Loucy (cell line): ENCODE measurements at regions not wholly inside any gene's neighbourhood (a gene's known extent, or its start where the extent isn't known, plus 50 kb on each side); places are given as distances from the start of the nearest gene placed in this dataset.
"Not testable (repeated sequence)": the region's sequence is repeated elsewhere in the genome, so short reads cannot be mapped to it uniquely, and the experiment has no call there.

Experiments used
- H2AFZ ChIP-seq: fragments of 200-600 bp; sonication (generic); 2 replicates; pipeline ENCODE4 v1.6.0; 2016; ENCODE audit warnings: antibody characterized with exemption, mild to moderate bottlenecking, low read length, moderate library complexity
- H3F3A ChIP-seq: fragments of 200-600 bp; 2 replicates; pipeline ENCODE4 v1.6.0; 2016; ENCODE audit warnings: antibody characterized with exemption, low read depth, mild to moderate bottlenecking
- H3K27me3 ChIP-seq: fragments of 200-600 bp; sonication (generic); 2 replicates; pipeline ENCODE4 v1.6.1; 2014; ENCODE audit warnings: low read length, mild to moderate bottlenecking; ENCODE audit not compliant: insufficient read depth, poor library complexity, severe bottlenecking
- H3K36me3 ChIP-seq: fragments of 200-600 bp; sonication (generic); 2 replicates; pipeline ENCODE4 v1.6.1; 2016; ENCODE audit warnings: low read length; ENCODE audit not compliant: insufficient read depth
- H3K4me1 ChIP-seq: fragments of 200-600 bp; sonication (generic); 2 replicates; pipeline ENCODE4 v1.5.1; 2014; ENCODE audit warnings: low read length, mild to moderate bottlenecking; ENCODE audit not compliant: insufficient read depth, poor library complexity, severe bottlenecking
- H3K4me2 ChIP-seq: fragments of 200-600 bp; sonication (generic); 2 replicates; pipeline ENCODE4 v1.6.0; 2014; ENCODE audit warnings: antibody characterized with exemption, low read length, low read depth, mild to moderate bottlenecking; ENCODE audit not compliant: poor library complexity, severe bottlenecking
- H3K4me3 ChIP-seq: fragments of 200-600 bp; sonication (generic); 2 replicates; pipeline ENCODE4 v1.5.1; 2014; ENCODE audit warnings: low read length, mild to moderate bottlenecking, mixed read lengths; ENCODE audit not compliant: poor library complexity, severe bottlenecking
- H3K79me2 ChIP-seq: fragments of 200-600 bp; sonication (generic); 2 replicates; pipeline ENCODE4 v1.6.1; 2014; ENCODE audit warnings: low read length; ENCODE audit not compliant: insufficient read depth
- H3K9ac ChIP-seq: fragments of 200-600 bp; sonication (generic); 2 replicates; pipeline ENCODE4 v1.6.0; 2014; ENCODE audit warnings: mild to moderate bottlenecking, low read depth, low read length, moderate library complexity; ENCODE audit not compliant: poor library complexity, severe bottlenecking
- H3K9me2 ChIP-seq: fragments of 200-600 bp; sonication (generic); replicated peaks from 2 replicates; pipeline ENCODE4 v1.6.1; 2016; ENCODE audit warnings: low read depth, low read length, mixed read lengths
- H3K9me3 ChIP-seq: fragments of 200-600 bp; sonication (generic); 2 replicates; pipeline ENCODE4 v1.6.1; 2014; ENCODE audit warnings: mild to moderate bottlenecking, antibody characterized with exemption, low read length, low read depth; ENCODE audit not compliant: insufficient read depth
- H4K20me1 ChIP-seq: fragments of 200-600 bp; sonication (generic); 2 replicates; pipeline ENCODE4 v1.6.0; 2014; ENCODE audit warnings: antibody characterized with exemption, low read length, mild to moderate bottlenecking; ENCODE audit not compliant: insufficient read depth, poor library complexity, severe bottlenecking
- EZH2phosphoT487 ChIP-seq: fragments of 200-600 bp; IDR thresholded peaks from 2 replicates; pipeline ENCODE4 v1.6.1; 2018; ENCODE audit warnings: antibody characterized with exemption, mild to moderate bottlenecking, moderate library complexity, borderline replicate concordance
- TF ChIP-seq, protein P1 (sequence below): fragments of 200-600 bp; sonication (generic); conservative IDR thresholded peaks from 2 replicates; pipeline ENCODE4 v1.5.1; 2014; ENCODE audit warnings: mild to moderate bottlenecking, antibody characterized with exemption, low read length

DNA sequence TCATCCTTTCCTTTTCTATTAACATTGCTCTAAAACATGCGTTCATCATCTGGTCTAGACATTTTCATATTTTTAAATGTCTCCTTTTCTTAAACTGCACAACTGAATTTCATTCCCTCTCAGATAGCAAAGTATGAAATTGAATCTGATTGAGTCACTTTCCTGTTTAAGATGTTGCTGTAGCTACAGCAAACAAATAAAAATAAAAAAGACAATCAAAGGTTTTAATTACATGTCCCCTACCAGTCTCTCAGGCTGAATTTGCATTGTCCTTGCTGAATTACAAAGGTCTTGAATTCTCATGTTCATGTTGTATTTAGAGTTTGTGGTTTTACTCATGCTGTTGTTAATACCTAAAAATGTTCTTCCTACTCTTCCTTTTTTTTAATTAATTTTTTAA, 537.9 kb upstream of the LRATD1 start:
- TF ChIP-seq EZH2phosphoT487, result no peak
- TF ChIP-seq, protein P1, sequence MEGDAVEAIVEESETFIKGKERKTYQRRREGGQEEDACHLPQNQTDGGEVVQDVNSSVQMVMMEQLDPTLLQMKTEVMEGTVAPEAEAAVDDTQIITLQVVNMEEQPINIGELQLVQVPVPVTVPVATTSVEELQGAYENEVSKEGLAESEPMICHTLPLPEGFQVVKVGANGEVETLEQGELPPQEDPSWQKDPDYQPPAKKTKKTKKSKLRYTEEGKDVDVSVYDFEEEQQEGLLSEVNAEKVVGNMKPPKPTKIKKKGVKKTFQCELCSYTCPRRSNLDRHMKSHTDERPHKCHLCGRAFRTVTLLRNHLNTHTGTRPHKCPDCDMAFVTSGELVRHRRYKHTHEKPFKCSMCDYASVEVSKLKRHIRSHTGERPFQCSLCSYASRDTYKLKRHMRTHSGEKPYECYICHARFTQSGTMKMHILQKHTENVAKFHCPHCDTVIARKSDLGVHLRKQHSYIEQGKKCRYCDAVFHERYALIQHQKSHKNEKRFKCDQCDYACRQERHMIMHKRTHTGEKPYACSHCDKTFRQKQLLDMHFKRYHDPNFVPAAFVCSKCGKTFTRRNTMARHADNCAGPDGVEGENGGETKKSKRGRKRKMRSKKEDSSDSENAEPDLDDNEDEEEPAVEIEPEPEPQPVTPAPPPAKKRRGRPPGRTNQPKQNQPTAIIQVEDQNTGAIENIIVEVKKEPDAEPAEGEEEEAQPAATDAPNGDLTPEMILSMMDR, result no peak
- Histone ChIP-seq H3K27me3 (no peaks in the 10 kb centered on the region), H3K4me1 (no peaks in the 10 kb centered on the region), H3K9me2 (no peaks in the 10 kb centered on the region), H2AFZ (no peak overlapping the region), H3K4me3 (no peak overlapping the region), H3K79me2 (no peaks in the 10 kb centered on the region), H4K20me1 (no peaks in the 10 kb centered on the region), H3K9me3 (no peaks in the 10 kb centered on the region), H3K36me3 (no peaks in the 10 kb centered on the region), H3K4me2 (no peak overlapping the region), H3K9ac (no peak overlapping the region), H3F3A (no peaks in the 10 kb centered on the region)

DNA sequence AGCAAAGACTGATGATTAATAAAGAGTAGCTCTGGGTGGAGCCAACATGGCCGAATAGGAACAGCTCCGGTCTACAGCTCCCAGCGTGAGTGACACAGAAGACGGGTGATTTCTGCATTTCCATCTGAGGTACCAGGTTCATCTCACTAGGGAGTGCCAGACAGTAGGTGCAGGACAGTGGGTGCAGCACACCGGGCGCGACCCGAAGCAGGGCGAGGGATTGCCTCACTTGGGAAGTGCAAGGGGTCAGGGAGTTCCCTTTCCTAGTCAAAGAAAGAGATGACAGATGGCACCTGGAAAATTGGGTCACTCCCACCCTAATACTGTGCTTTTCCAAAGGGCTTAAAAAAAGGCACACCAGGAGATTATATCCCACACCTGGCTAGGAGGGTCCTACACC, 533.4 kb upstream of the LRATD1 start:
- not testable (repeated sequence) for H3K4me1 ChIP-seq, H3K79me2 ChIP-seq, H3F3A ChIP-seq, H3K9me2 ChIP-seq, H3K27me3 ChIP-seq, H2AFZ ChIP-seq, H3K4me2 ChIP-seq, H4K20me1 ChIP-seq, H3K4me3 ChIP-seq, H3K36me3 ChIP-seq, H3K9ac ChIP-seq, H3K9me3 ChIP-seq

DNA sequence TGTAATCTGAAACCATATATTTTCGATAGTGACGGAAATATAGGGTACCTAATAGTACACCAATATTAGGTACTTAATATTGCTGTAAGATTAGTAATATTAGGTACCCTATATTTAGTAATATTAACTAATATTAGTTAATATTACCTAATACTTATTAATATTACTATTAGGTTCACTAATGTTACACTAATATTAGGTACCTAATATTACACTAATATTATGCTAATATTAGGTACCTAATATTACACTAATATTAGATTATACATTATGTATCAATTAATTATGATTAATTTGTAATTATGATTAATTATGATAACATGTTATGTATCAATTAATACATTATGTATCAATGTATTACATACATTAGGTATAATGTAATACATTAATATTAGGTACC, 518.2 kb upstream of the LRATD1 start:
- no peak overlapping the region for H3K4me2 ChIP-seq
- no peaks in the 10 kb centered on the region for H3K36me3 ChIP-seq
- H3K4me1 ChIP-seq, result no peaks in the 10 kb centered on the region
- no peak overlapping the region for H3K9ac ChIP-seq
- no peak overlapping the region for H3K4me3 ChIP-seq
- no peak for TF ChIP-seq EZH2phosphoT487
- TF ChIP-seq, protein P1, result no peak
- H3K9me2 ChIP-seq, result 0 out of 2 replicates have a peak, but pooled peaks cover 3% of the 10 kb centered on the region
- H3K79me2 ChIP-seq, result no peaks in the 10 kb centered on the region
- no peaks in the 10 kb centered on the region for H3F3A ChIP-seq
- no peaks in the 10 kb centered on the region for H3K27me3 ChIP-seq
- no peak overlapping the region for H2AFZ ChIP-seq
- no peaks in the 10 kb centered on the region for H4K20me1 ChIP-seq
- H3K9me3 ChIP-seq, result no peaks in the 10 kb centered on the region

DNA sequence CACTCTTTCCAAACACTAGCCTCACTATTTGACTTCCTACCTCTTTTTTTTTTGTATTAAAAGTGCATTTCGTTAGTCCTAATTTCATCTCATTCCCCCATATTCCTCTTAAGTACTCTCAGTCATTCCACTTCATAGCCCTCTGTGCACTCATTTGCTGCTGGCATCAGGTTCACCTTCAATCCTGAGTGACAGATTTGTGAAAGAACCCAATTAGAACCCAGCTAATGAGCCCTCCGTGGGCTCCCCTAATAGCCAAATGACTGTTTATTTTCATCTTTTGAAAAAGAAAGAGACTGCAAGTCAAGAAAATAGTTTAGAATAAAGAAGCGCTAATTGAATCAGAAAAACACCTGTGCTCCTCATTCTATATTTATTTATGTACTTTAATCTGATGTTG, 512.1 kb upstream of the LRATD1 start:
- Histone ChIP-seq H3K4me3 (no peak overlapping the region), H3K27me3 (no peaks in the 10 kb centered on the region), H2AFZ (no peak overlapping the region), H3K36me3 (no peaks in the 10 kb centered on the region), H4K20me1 (no peaks in the 10 kb centered on the region), H3K9ac (no peak overlapping the region), H3K4me1 (no peaks in the 10 kb centered on the region), H3K4me2 (no peak overlapping the region), H3K79me2 (no peaks in the 10 kb centered on the region), H3F3A (no peaks in the 10 kb centered on the region), H3K9me2 (no peaks in the 10 kb centered on the region), H3K9me3 (no peaks in the 10 kb centered on the region)
- TF ChIP-seq, protein P1, result no peak
- TF ChIP-seq EZH2phosphoT487, result no peak
